Fibroblast of mammary gland (primary cell): ENCODE measurements at regions not wholly inside any gene's neighbourhood (a gene's known extent, or its start where the extent isn't known, plus 50 kb on each side); places are given as distances from the start of the nearest gene placed in this dataset.

Experiments
- DNase-seq: peaks from one replicate; pipeline ENCODE4 v3.0.0-alpha.2; 2010; ENCODE audit warnings: low read depth
- H3K4me3 ChIP-seq: 2 replicates; pipeline ENCODE4 v1.5.1; 2011; ENCODE audit warnings: low read depth, mild to moderate bottlenecking, low read length, moderate library complexity; ENCODE audit not compliant: control insufficient read depth
- TF ChIP-seq, protein P1 (sequence below): conservative IDR thresholded peaks from 2 replicates; pipeline ENCODE4 v1.5.1; 2011; ENCODE audit warnings: low read depth, low read length, inconsistent platforms; ENCODE audit not compliant: control insufficient read depth, insufficient read depth

DNA sequence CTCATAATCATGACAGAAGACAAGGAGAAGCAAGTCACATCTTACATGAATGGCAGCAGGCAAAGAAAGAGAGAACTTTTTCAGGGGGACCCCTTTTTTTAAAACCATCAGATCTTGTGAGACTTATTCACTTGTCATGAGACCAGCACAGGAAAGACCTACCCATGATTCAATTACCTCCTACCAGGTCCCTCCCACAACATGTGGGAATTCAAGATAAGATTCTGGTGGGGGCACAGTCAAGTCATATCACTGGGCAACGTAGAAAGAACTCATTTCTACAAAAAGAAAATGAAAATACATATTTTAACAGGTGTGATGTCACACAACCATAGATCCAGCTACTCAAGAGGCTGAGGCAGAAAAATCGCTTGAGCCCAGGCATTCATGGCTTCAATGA, 304.1 kb downstream of the IPMK start:
- TF ChIP-seq, protein P1, sequence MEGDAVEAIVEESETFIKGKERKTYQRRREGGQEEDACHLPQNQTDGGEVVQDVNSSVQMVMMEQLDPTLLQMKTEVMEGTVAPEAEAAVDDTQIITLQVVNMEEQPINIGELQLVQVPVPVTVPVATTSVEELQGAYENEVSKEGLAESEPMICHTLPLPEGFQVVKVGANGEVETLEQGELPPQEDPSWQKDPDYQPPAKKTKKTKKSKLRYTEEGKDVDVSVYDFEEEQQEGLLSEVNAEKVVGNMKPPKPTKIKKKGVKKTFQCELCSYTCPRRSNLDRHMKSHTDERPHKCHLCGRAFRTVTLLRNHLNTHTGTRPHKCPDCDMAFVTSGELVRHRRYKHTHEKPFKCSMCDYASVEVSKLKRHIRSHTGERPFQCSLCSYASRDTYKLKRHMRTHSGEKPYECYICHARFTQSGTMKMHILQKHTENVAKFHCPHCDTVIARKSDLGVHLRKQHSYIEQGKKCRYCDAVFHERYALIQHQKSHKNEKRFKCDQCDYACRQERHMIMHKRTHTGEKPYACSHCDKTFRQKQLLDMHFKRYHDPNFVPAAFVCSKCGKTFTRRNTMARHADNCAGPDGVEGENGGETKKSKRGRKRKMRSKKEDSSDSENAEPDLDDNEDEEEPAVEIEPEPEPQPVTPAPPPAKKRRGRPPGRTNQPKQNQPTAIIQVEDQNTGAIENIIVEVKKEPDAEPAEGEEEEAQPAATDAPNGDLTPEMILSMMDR: no peak
- no peak for DNase-seq

GRCh38 chr10:57962839-57963238, 304.9 kb downstream of the IPMK start:
- no peak overlapping the region for H3K4me3 ChIP-seq
- TF ChIP-seq, protein P1: no peak
- DNase-seq: no peak

More for the DNA sequence above, 304.1 kb downstream of the IPMK start:
- H3K4me3 ChIP-seq: no peak overlapping the region

DNA sequence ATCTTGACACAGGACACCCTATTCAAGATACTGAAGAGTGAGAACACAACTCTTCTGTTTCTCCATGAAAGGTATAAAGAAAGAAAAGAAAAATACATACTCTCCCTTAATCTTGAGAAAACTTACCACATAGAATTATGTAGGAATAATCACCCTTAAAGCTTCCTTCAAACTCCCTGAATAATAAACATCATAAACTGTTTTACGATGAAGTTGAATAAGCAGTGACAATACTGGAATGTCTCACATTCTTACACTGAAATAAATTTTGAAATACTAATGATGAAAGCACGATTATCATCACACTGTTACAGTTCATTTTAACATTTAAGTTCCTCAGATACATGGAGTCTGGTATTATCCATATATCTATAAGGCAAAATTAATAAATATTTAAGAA, 306.2 kb downstream of the IPMK start:
- H3K4me3 ChIP-seq: no peak overlapping the region
- DNase-seq: no peak
- TF ChIP-seq, protein P1: no peak

DNA sequence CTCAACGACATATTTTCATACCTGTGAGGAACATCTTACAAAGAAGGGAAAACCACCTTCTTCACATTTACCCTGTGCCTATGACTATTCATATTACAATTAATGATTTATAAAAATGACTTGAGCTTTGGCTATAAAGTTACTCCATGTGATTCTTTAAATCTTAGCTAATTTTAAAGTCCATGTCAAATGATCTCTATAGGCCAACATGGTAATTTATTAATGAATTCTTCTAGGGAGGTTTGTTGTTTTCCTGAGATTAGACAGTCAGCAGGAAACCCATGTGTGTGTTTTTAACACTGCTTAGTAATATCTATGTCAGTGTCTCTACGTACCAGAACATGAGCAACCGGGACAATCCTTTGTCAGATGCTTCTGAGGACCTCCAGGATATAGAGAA, 307.3 kb downstream of the IPMK start:
- DNase-seq: no peak
- H3K4me3 ChIP-seq: no peak overlapping the region
- TF ChIP-seq, protein P1: no peak

- H3K4me3 ChIP-seq: no peak overlapping the region
- DNase-seq: no peak
- TF ChIP-seq, protein P1: no peak
These were observed 308.2 kb downstream of the IPMK start for GRCh38 chr10:57959318-57960006.

GRCh38 chr10:57955076-57955475, 312.6 kb downstream of the IPMK start:
- peak; percentile 58 for DNase-seq
- TF ChIP-seq, protein P1: no peak
- no peak overlapping the region for H3K4me3 ChIP-seq
